GM18505 (cell line): ENCODE measurements at regions not wholly inside any gene's neighbourhood (a gene's known extent, or its start where the extent isn't known, plus 50 kb on each side); places are given as distances from the start of the nearest gene placed in this dataset.
"Not testable (repeated sequence)": the region's sequence is repeated elsewhere in the genome, so short reads cannot be mapped to it uniquely, and the experiment has no call there.

Experiments used
- ATAC-seq: cut with Tn5 transposase; IDR thresholded peaks from one replicate; pipeline ENCODE4 v1.9.1; 2021; ENCODE audit not compliant: unreplicated experiment
- POLR2A ChIP-seq: IDR thresholded peaks from 4 replicates; pipeline ENCODE4 v1.6.1; 2011; ENCODE audit warnings: borderline replicate concordance; ENCODE audit not compliant: insufficient read depth, insufficient read length; ENCODE audit errors: extremely low read depth

DNA sequence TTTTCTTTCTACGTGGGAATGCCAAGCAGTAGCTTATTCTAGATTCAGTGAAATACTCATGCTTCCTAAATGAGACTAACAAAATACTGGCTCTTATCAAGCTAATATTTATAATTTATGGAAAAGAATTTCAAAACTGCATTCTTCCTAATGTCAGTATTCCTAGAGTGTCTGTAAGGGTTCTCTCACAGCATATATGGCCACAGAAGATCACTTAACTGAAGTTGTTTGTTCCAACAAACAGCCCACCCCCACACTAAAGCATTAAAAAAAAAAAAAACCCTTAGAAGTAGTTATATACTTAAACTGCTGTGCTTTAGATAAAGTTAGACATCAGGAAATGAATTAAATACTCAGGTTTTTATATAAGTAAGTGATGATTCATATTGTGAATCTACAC, 247.7 kb upstream of the HSF2 start:
- no peak for TF ChIP-seq POLR2A
- no peak for ATAC-seq

DNA sequence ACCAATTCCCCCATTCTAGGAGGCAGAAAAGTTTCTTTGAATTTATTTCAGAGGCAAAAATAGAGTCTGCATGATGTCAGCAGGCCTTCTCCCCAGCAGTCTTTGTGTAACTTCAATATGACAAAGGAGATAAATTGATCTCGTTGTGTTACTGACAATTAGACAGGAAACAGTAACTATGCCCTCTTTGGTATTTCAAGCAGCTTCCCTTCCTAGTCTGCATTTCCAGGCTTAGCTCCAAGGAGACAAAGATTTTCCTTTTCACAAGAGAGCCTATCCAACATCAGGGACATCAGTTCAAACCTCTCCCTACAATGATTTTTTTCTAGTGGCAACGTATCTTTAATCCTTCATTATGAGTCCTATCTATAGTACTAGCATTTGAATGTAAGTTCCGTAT, 245.9 kb upstream of the HSF2 start:
- no peak for TF ChIP-seq POLR2A
- ATAC-seq: no peak

GRCh38 chr6:122154155-122154554, 245.3 kb upstream of the HSF2 start:
- TF ChIP-seq POLR2A: no peak
- ATAC-seq: no peak

DNA sequence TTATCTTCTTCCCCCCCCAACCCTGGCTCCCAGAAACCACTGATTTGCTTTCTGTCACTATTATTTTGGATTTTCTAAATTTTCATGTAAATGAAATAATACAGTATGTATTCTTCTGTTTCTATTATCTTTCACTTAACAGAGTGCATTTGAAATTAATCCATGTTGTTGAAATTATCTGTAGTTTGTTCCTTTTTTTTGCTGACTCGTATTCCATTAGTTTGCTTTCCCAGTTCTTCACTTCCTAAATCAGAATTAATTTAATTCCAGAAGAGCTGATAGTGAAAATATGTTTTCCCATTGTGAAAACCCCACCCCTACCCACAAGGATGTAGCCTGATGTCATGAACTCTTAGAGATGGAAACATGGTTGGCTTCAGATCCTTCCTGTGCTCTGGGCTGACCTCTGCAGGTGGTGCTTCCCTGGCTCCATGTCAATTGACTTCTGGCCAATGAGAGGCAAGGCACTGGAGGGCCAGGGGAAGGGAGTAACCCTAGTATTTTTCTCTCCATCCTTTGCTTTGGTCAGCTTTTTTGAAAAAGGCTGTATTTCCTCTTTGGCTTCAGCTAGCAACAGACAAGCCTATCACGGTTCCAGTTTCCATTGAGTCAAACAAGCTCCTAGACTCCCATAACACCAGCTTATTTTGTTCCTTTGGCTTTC, 244.4 kb upstream of the HSF2 start:
- ATAC-seq: no peak
- TF ChIP-seq POLR2A: no peak

GRCh38 chr6:122161136-122161535, 238.3 kb upstream of the HSF2 start:
- no peak for TF ChIP-seq POLR2A
- ATAC-seq: no peak

DNA sequence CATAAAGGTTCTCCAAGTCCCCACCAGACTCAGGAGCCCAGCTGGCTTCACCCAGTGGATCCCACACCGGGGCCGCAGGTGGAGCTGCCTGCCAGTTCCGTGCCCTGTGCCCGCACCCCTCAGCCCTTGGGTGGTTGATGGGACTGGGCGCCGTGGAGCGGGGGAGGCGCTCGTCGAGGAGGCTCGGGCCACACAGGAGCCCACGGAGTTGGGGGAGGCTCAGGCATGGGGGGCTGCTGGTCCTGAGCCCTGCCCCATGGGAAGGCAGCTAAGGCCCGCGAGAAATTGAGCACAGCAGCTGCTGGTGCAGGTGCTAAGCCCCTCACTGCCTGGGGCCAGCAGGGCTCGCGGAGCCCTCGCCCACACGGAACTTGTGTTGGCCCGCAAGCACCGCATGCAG, 234.4 kb upstream of the HSF2 start:
- ATAC-seq: no peak
- no peak for TF ChIP-seq POLR2A

GRCh38 chr6:122170274-122170673, 229.2 kb upstream of the HSF2 start:
- TF ChIP-seq POLR2A: no peak
- no peak for ATAC-seq

DNA sequence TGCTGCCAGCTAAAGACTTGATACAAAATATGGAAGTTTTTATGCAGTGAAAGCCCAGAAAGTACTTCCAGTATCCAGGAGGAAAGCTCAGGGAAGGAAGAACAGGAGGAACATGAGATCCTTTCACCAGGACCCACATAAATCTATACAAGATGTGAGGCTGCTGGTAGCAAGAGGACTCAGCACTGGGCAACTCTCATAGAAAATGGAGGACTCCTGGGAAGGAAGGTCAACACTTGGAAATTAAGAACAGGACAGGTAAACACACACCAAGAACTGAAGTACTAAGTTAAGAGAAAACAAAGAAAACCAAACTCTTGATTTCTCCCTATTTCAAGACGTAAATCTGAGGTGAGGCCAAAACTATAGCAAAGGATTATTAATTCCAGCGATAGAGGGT, 220.5 kb upstream of the HSF2 start:
- ATAC-seq: no peak
- TF ChIP-seq POLR2A: no peak

GRCh38 chr6:122180132-122180531, 219.3 kb upstream of the HSF2 start:
- no peak for ATAC-seq
- TF ChIP-seq POLR2A: no peak

- TF ChIP-seq POLR2A: no peak
- no peak for ATAC-seq
These were observed 217.4 kb upstream of the HSF2 start for GRCh38 chr6:122182061-122182460.

DNA sequence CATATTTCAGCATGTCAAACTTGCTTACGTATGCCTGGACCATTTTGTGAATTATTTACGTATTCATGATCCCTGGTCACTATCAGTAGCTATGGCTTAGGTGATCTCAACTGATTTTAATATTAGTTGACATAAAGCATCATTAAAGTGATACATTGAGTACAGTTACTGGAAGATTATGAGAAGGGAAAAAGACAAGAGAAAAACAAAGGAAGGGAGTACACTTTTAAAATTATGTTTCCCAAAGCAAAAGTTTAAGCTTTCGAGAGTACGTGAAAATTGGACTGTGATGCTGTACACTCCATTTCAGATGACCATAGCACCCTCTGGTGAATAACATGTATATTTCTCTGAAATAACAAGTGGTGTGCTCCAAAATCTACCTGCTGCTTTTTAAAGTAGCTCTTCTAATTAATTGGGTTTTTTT, 215.0 kb upstream of the HSF2 start:
- ATAC-seq: no peak
- TF ChIP-seq POLR2A: no peak

DNA sequence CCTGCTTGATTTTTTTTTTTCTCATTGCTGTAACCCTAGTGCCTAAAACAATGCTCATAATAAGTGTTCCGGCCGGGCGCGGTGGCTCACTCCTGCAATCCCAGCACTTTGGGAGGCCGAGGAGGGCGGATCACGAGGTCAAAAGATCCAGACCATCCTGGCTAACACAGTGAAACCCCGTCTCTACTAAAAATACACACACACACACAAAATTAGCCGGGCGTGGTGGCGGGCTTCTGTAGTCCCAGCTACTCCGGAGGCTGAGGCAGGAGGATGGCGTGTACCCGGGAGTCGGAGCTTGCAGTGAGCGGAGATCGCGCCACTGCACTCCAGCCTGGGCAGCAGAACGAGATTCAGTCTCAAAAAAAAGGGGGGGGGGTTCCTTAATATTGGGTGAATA, 214.0 kb upstream of the HSF2 start:
- not testable (repeated sequence) for ATAC-seq

GRCh38 chr6:122187186-122187585, 212.3 kb upstream of the HSF2 start:
- TF ChIP-seq POLR2A: no peak
- ATAC-seq: no peak

GRCh38 chr6:122198922-122199321, 200.5 kb upstream of the HSF2 start:
- TF ChIP-seq POLR2A: no peak
- ATAC-seq: no peak

GRCh38 chr6:122200440-122200839, 199.0 kb upstream of the HSF2 start:
- no peak for ATAC-seq
- TF ChIP-seq POLR2A: no peak
